GM19395 (cell line): ENCODE measurements at regions not wholly inside any gene's neighbourhood (a gene's known extent, or its start where the extent isn't known, plus 50 kb on each side); places are given as distances from the start of the nearest gene placed in this dataset.
"Not testable (repeated sequence)": the region's sequence is repeated elsewhere in the genome, so short reads cannot be mapped to it uniquely, and the experiment has no call there.

Source experiments
- ATAC-seq: cut with Tn5 transposase; IDR thresholded peaks from one replicate; pipeline ENCODE4 v1.9.1; 2021; ENCODE audit warnings: mild to moderate bottlenecking, moderate library complexity; ENCODE audit not compliant: unreplicated experiment

- ATAC-seq: not testable (repeated sequence)
Observed at GRCh38 chr9:67708109-67708508, 150.6 kb upstream of the ANKRD20A1 start.

- ATAC-seq: not testable (repeated sequence)
Observed at GRCh38 chr9:67711429-67711828, 147.3 kb upstream of the ANKRD20A1 start.

GRCh38 chr9:67711931-67712330 is 146.8 kb upstream of the ANKRD20A1 start:
- ATAC-seq: not testable (repeated sequence)

GRCh38 chr9:67712956-67713355 is 145.8 kb upstream of the ANKRD20A1 start:
- ATAC-seq: not testable (repeated sequence)

- not testable (repeated sequence) for ATAC-seq
Observed at GRCh38 chr9:67717830-67718388, 140.8 kb upstream of the ANKRD20A1 start.

- ATAC-seq: not testable (repeated sequence)
Observed at GRCh38 chr9:67720491-67720890, 138.2 kb upstream of the ANKRD20A1 start.

- ATAC-seq: peak; percentile 92
Observed at GRCh38 chr9:67722460-67723090, 136.2 kb upstream of the ANKRD20A1 start.

- ATAC-seq: peak; percentile 40
Observed at GRCh38 chr9:67723185-67723584, 135.5 kb upstream of the ANKRD20A1 start.

- not testable (repeated sequence) for ATAC-seq
Observed at GRCh38 chr9:67724885-67725284, 133.8 kb upstream of the ANKRD20A1 start.

- peak; percentile 66 for ATAC-seq
Observed at GRCh38 chr9:67726213-67726988, 132.3 kb upstream of the ANKRD20A1 start.

- ATAC-seq: not testable (repeated sequence)
Observed at GRCh38 chr9:67763133-67763532, 95.6 kb upstream of the ANKRD20A1 start.

GRCh38 chr9:67771807-67772206 is 86.9 kb upstream of the ANKRD20A1 start:
- ATAC-seq: not testable (repeated sequence)

GRCh38 chr9:67800170-67800569 is 58.6 kb upstream of the ANKRD20A1 start:
- ATAC-seq: not testable (repeated sequence)
